Naive thymus-derived CD4-positive, alpha-beta T cell (primary cell): ENCODE measurements at regions not wholly inside any gene's neighbourhood (a gene's known extent, or its start where the extent isn't known, plus 50 kb on each side); places are given as distances from the start of the nearest gene placed in this dataset.

Experiments
- ATAC-seq: fragments of 150-1000 bp; cut with Tn5 transposase; 2 replicates; pipeline ENCODE4 v1.10.0; 2021; ENCODE audit warnings: mild to moderate bottlenecking, moderate library complexity
- CTCF ChIA-PET: fragments of 350-600 bp; sonication (Branson Sonifier 250); formaldehyde crosslinking; loops from one replicate; lab custom pipeline; 2021; ENCODE audit warnings: antibody characterized with exemption; lab: Charles Lee
- POLR2A ChIA-PET: fragments of 350-600 bp; sonication (Branson Sonifier 250); formaldehyde crosslinking; loops from one replicate; lab custom pipeline; 2021; ENCODE audit warnings: antibody characterized with exemption, inconsistent platforms; lab: Charles Lee
- DNase-seq, 9 donors: peaks; one replicate each; pipeline versions ENCODE4 v3.0.0 to v3.0.0-alpha.2; 2020 to 2022; ENCODE audit warnings: mixed read lengths in 1 of 9
- H3K27ac ChIP-seq: one replicate; pipeline ENCODE4 v1.7.0; 2013; ENCODE audit warnings: mild to moderate bottlenecking, low read depth, low read length, moderate library complexity
- H3K27me3 ChIP-seq, 2 donors: one replicate each; pipeline ENCODE4 v1.7.0; 2013; ENCODE audit warnings: low read length in 2 of 2, mild to moderate bottlenecking in 2 of 2, moderate library complexity in 2 of 2; ENCODE audit not compliant: control insufficient read depth in 2 of 2, insufficient read depth in 2 of 2
- H3K36me3 ChIP-seq, 3 experiments: 1 replicate in 2 of 3; 2 replicates in 1 of 3; pipeline ENCODE4 v1.7.0; 2013; ENCODE audit warnings: low read length in 3 of 3, mild to moderate bottlenecking in 3 of 3, moderate library complexity in 1 of 3; ENCODE audit not compliant: insufficient read depth in 3 of 3, control insufficient read depth in 2 of 3
- H3K4me1 ChIP-seq, 2 donors: one replicate each; pipeline ENCODE4 v1.7.0; 2013; ENCODE audit warnings: low read length in 2 of 2, mild to moderate bottlenecking in 2 of 2, moderate library complexity in 1 of 2; ENCODE audit not compliant: control insufficient read depth in 2 of 2, insufficient read depth in 2 of 2
- H3K4me3 ChIP-seq: 2 replicates; pipeline ENCODE4 v1.7.0; 2013; ENCODE audit warnings: mild to moderate bottlenecking, low read length
- H3K9me3 ChIP-seq, 3 experiments: 1 replicate in 2 of 3; 2 replicates in 1 of 3; pipeline ENCODE4 v1.7.0; 2013; ENCODE audit warnings: low read length in 3 of 3; ENCODE audit not compliant: control insufficient read depth in 2 of 3
- H3K27ac Mint-ChIP-seq, 9 donors: one replicate each; pipeline ENCODE4 v1.8.0; 2020 to 2022; ENCODE audit warnings: mixed read lengths in 9 of 9, mild to moderate bottlenecking in 8 of 9, moderate library complexity in 5 of 9, inconsistent platforms in 2 of 9
- H3K27me3 Mint-ChIP-seq, 5 donors: one replicate each; pipeline ENCODE4 v1.8.0; 2021 to 2022; ENCODE audit warnings: mixed read lengths in 5 of 5, mild to moderate bottlenecking in 1 of 5
- H3K36me3 Mint-ChIP-seq, 5 donors: one replicate each; pipeline ENCODE4 v1.8.0; 2020 to 2022; ENCODE audit warnings: mixed read lengths in 5 of 5, mild to moderate bottlenecking in 3 of 5, inconsistent platforms in 1 of 5
- H3K4me1 Mint-ChIP-seq, 7 donors: one replicate each; pipeline ENCODE4 v1.8.0; 2020 to 2022; ENCODE audit warnings: mixed read lengths in 7 of 7, mild to moderate bottlenecking in 3 of 7, inconsistent platforms in 1 of 7
- H3K4me3 Mint-ChIP-seq, 10 donors: one replicate each; pipeline ENCODE4 v1.8.0; 2020 to 2022; ENCODE audit warnings: mild to moderate bottlenecking in 10 of 10, mixed read lengths in 10 of 10, moderate library complexity in 6 of 10, inconsistent platforms in 2 of 10
- H3K9me3 Mint-ChIP-seq, 11 donors: one replicate each; pipeline ENCODE4 v1.8.0; 2020 to 2022; ENCODE audit warnings: mixed read lengths in 11 of 11, mild to moderate bottlenecking in 4 of 11, inconsistent platforms in 1 of 11, moderate library complexity in 1 of 11
- intact Hi-C, 2 donors: fragments of 100-400 bp; cut with micrococcal nuclease; formaldehyde crosslinking; loops; one replicate each; pipeline ENCODE4 v1.15.1; 2023

DNA sequence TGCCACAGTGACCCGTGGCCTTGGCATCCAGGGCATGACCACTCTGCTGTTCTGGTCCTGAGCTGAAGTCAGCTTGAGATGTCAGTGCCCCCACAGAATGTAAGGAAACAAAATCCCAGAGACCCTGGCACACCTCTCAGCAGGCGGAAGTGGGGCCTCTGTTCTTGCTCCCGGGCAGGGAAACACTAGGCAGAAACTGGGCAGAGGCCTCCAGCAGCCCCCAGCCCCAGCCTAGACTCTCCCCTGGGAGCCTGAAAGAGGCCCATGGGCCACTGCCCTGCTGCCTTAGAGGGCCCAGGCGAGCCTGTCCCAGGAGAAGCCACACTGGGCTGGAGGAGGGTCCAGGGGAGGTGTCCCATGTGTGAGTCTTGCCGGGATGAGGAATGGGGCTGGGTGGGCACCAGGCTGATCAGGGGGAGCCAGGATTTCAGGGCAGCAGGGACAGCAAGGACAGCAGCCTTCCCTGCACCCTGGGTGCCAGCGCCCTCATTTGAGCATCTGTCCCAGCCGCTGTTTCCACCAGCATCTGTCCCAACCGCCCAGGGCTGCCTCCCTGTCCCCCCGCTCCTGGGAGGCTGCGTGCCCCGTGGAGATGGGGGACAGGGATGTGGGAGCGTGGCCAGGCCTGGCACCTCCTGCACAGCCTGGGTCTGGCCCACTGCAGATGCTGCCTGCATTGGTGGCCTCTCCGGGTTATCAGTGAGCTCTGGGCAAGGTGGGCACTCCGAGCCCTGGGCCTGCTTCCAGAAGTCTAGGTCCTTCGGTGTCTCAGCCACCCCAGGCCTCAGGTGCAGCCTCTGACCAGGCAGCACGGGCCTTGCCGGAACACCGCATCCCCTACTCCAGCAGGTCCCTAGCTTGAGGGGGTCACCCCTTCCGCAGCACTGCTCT, 1072.4 kb downstream of the BRD1 start:
- H3K9me3 Mint-ChIP-seq, result peaks cover 0 to 2% (median 0%) of the 10 kb centered on the region in 11 donors
- no peaks in the 10 kb centered on the region for H3K4me1 ChIP-seq
- intact Hi-C loops, result no loop called here
- no peak for ATAC-seq
- CTCF ChIA-PET, result no interaction called here
- no peak overlapping the region for H3K4me3 ChIP-seq
- POLR2A ChIA-PET, result no interaction called here
- H3K27me3 ChIP-seq, result no peaks in the 10 kb centered on the region
- H3K9me3 ChIP-seq, result no peaks in the 10 kb centered on the region
- no peak overlapping the region for H3K4me3 Mint-ChIP-seq
- H3K36me3 ChIP-seq, result no peaks in the 10 kb centered on the region
- no peak overlapping the region for H3K27ac ChIP-seq
- DNase-seq, result no peak
- H3K4me1 Mint-ChIP-seq, result no peaks in the 10 kb centered on the region
- H3K27me3 Mint-ChIP-seq, result peaks cover 0 to 32% (median 13%) of the 10 kb centered on the region in 5 donors
- no peak overlapping the region for H3K27ac Mint-ChIP-seq
- no peaks in the 10 kb centered on the region for H3K36me3 Mint-ChIP-seq

DNA sequence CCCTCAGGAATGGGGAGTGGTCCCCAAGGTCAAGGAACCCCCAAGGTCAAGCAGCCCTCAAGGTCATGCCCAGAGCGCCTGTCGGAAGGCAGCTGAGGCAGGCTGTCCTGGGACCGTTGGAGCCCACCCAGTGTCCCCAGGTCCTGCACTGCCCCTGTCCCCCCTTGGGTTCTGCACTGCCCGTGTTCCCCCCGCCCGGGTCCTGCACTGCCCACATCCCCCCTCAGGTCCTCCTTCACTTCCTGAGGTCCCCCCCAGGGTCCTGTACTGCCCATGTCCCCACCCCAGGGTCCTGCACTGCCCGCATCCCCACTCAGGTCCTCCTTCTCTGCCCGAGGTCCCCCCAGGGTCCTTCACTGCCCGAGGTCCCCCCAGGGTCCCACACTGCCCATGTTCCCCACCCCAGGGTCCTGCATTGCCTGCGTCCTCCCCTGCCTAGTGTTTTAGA, 1073.0 kb downstream of the BRD1 start:
- ChIA-PET CTCF (no interaction called here), POLR2A (no interaction called here)
- Mint-ChIP-seq H3K36me3 (no peaks in the 10 kb centered on the region), H3K4me3 (no peak overlapping the region), H3K27ac (no peak overlapping the region), H3K4me1 (no peaks in the 10 kb centered on the region), H3K9me3 (peaks cover 0 to 2% (median 0%) of the 10 kb centered on the region in 11 donors), H3K27me3 (peaks cover 0 to 27% (median 13%) of the 10 kb centered on the region in 5 donors)
- no peak for ATAC-seq
- intact Hi-C loops, result no loop called here
- no peak for DNase-seq
- H3K27ac ChIP-seq, result no peak overlapping the region
- H3K36me3 ChIP-seq, result no peaks in the 10 kb centered on the region
- H3K4me1 ChIP-seq, result no peaks in the 10 kb centered on the region
- H3K27me3 ChIP-seq, result no peaks in the 10 kb centered on the region
- no peak overlapping the region for H3K4me3 ChIP-seq
- no peaks in the 10 kb centered on the region for H3K9me3 ChIP-seq

DNA sequence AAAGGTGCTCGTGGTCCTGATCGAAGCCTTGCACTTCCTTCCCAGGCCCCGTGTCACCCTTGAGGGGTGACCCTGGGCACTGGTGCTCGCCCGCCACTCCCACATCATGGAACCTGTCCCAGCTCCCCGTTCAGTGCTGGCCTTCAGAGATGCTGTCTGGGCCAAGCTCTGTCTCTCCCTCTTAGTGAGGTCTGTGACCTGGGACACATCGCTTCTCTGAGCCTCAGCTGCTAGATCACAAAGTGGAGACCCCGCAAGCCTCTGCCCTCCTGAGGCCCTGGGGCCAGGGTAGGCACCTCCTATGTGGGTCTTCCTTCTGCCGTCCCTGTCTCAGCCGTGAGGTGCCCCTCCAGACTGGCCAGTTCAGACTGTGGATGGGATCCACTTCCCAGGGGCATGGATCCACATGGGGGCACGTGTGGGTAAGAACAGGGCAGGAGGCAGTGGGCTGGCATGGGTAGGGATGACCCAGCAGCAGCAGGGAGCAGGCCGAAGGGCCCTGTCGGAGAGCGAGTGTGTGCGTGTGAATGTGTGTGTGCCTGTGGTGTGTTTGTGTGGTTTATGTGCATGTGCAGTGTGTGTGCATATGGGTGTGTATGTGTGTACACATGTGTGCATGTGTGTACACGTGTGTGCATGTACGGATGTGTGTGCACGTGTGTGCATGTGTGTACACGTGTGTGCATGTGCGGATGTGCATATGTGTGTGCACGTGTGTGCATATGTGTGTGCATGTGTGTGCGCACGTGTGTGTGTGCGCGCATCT, 1073.7 kb downstream of the BRD1 start:
- CTCF ChIA-PET, result no interaction called here
- ATAC-seq, result peak; percentile 17
- Mint-ChIP-seq H3K27ac (peak overlapping the region in 1 of 9 donors; percentile 33), H3K9me3 (no peaks in the 10 kb centered on the region), H3K27me3 (peaks cover 0 to 25% (median 13%) of the 10 kb centered on the region in 5 donors), H3K4me3 (no peak overlapping the region), H3K4me1 (no peaks in the 10 kb centered on the region), H3K36me3 (no peaks in the 10 kb centered on the region)
- no peaks in the 10 kb centered on the region for H3K27me3 ChIP-seq
- H3K27ac ChIP-seq, result no peak overlapping the region
- no peak for DNase-seq
- no peak overlapping the region for H3K4me3 ChIP-seq
- no peaks in the 10 kb centered on the region for H3K4me1 ChIP-seq
- H3K36me3 ChIP-seq, result no peaks in the 10 kb centered on the region
- intact Hi-C loops, result no loop called here
- H3K9me3 ChIP-seq, result no peaks in the 10 kb centered on the region
- POLR2A ChIA-PET, result no interaction called here

DNA sequence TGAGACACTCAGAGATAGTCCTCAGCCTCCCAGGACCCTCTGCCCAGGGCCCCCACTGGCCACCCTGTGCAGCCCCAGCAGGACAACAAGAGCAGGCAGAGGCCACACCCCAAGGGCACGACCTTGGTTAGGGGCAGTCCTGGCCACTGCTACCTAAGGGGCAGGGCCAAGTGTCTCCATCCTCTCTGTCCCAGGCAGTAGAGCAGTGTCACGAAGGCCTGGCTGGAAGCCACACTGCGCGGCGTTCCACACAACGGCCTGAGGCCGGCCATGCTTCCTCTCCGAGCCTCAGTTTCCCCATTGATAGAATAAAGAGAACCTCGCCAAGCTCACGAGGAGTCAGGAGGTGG, 1074.3 kb downstream of the BRD1 start:
- Mint-ChIP-seq H3K27ac (no peak overlapping the region), H3K27me3 (peaks cover 0 to 19% (median 11%) of the 10 kb centered on the region in 5 donors), H3K36me3 (no peaks in the 10 kb centered on the region), H3K9me3 (no peaks in the 10 kb centered on the region), H3K4me1 (no peaks in the 10 kb centered on the region), H3K4me3 (no peak overlapping the region)
- CTCF ChIA-PET, result no interaction called here
- Histone ChIP-seq H3K9me3 (no peaks in the 10 kb centered on the region), H3K4me3 (no peak overlapping the region), H3K4me1 (no peaks in the 10 kb centered on the region), H3K36me3 (no peaks in the 10 kb centered on the region), H3K27me3 (no peaks in the 10 kb centered on the region), H3K27ac (no peak overlapping the region)
- DNase-seq (no peak), ATAC-seq (no peak)
- intact Hi-C loops, result no loop called here
- POLR2A ChIA-PET, result no interaction called here

DNA sequence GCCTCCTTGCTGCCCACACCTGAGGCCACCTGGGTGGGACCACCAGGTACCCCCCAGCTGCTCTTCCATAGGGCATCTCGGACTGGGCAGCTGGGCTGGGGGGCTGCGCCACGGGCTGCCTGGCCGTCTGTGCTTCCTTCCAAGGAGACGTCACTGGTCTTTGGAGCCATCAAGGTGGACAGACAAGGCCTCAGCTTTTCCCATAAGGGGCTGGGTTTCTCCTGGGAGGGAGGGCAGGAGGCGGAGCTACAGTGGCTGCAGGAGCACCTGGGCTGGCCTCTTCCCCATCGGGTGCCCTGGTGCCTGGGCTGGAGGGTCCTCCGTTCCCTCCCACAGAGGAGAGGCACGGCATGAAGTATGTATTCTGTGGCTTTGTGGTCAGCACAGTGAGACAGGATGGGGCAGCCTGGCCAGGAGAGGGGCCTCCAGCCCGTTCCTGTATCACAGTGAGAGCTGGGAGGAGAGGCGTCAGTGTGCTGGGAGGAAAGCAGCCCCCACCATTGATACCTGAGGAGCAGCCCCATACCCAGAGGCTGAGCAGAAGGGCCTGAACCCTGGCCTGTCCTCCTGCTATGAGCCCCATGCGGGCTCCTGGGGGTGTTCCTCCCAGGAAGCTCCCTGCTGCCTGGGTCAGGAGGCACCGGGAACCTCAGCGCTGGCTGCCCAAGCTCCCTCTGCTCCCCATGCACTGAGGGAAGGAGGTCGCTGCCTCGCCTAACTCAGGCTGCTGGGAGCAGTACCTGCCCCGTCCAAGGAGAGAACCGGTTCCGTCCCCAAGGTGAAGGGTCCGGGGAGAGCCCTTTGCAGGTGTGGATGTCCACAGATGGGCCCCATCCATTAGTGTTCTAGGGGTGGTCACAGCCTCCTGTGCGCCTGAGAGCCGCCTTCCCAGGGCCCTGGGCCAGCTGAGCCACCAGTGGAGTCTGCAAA, 1075.0 kb downstream of the BRD1 start:
- no peaks in the 10 kb centered on the region for H3K9me3 ChIP-seq
- H3K27me3 ChIP-seq, result no peaks in the 10 kb centered on the region
- H3K4me1 Mint-ChIP-seq, result no peaks in the 10 kb centered on the region
- no peaks in the 10 kb centered on the region for H3K4me1 ChIP-seq
- no peaks in the 10 kb centered on the region for H3K9me3 Mint-ChIP-seq
- intact Hi-C loops, result no loop called here
- DNase-seq (no peak), ATAC-seq (no peak)
- no peak overlapping the region for H3K27ac Mint-ChIP-seq
- H3K4me3 Mint-ChIP-seq, result no peak overlapping the region
- ChIA-PET CTCF (no interaction called here), POLR2A (no interaction called here)
- no peak overlapping the region for H3K27ac ChIP-seq
- H3K27me3 Mint-ChIP-seq, result peaks cover 0 to 13% (median 6%) of the 10 kb centered on the region in 5 donors
- no peaks in the 10 kb centered on the region for H3K36me3 ChIP-seq
- H3K36me3 Mint-ChIP-seq, result no peaks in the 10 kb centered on the region
- H3K4me3 ChIP-seq, result no peak overlapping the region

DNA sequence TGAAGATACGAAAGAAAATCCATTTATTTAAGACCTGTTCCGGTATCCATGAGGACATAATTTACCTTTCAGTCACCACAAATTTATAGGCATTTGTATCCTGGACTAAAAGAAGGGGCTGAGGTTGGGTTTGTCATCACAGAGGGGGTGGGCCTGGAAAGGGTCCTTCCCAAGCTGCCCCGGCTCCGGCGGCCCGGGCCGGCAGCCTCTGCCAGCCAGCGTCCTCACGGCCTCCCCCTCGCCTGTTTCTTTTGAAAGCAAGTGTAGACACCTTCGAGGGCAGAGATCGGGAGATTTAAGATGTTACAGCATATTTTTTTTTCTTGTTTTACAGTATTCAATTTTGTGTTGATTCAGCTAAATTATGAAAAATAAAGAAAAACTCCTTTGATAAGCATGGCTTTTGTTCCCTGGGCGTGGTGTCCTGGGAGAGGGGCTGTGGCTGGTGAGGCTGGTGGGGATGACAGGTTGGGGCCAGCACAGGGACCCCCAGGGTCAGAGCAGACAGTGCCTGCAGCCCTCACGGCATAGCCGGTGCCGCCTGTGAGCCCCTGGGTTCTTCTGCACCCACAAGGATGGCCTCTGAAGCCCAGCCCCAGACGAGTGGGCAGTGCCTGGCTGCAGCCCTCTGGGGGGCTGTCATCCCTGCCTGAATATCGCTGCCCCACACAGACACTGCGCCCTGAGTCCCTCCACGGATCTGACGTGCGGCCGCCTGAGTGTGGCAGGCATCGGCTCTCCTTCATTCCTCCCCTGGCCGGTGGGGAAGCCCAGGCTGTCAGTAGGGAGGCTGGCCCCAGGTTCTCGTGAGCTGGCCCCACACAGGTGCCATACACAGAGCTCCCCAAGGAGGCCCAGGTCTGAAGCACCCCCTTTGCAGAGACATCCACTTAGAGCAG, 1075.9 kb downstream of the BRD1 start:
- Mint-ChIP-seq H3K27ac (no peak overlapping the region), H3K36me3 (no peaks in the 10 kb centered on the region), H3K9me3 (no peaks in the 10 kb centered on the region), H3K4me1 (no peaks in the 10 kb centered on the region), H3K4me3 (no peak overlapping the region), H3K27me3 (peaks cover 0 to 11% (median 6%) of the 10 kb centered on the region in 5 donors)
- no peaks in the 10 kb centered on the region for H3K36me3 ChIP-seq
- DNase-seq, result no peak
- no peaks in the 10 kb centered on the region for H3K9me3 ChIP-seq
- intact Hi-C loops, result no loop called here
- POLR2A ChIA-PET, result no interaction called here
- H3K27ac ChIP-seq, result no peak overlapping the region
- H3K27me3 ChIP-seq, result no peaks in the 10 kb centered on the region
- no peak for ATAC-seq
- CTCF ChIA-PET, result no interaction called here
- H3K4me1 ChIP-seq, result no peaks in the 10 kb centered on the region
- no peak overlapping the region for H3K4me3 ChIP-seq
